ENCODE measurements at regions not wholly inside any gene's neighbourhood (a gene's known extent, or its start where the extent isn't known, plus 50 kb on each side); places are given as distances from the start of the nearest gene placed in this dataset.

- H3K9me3 ChIP-seq (ENCODE audit: low read length): no peaks in the 10 kb centered on the region
- no peak overlapping the region for H3K4me3 ChIP-seq (ENCODE audit: low read length)
- H3K36me3 ChIP-seq (ENCODE audit: insufficient read depth, low read length): no peaks in the 10 kb centered on the region
- CTCF ChIA-PET: no interaction called here
- DNase-seq: no peak
- peaks cover 9 to 44% (median 18%) of the 10 kb centered on the region in 5 donors for H3K9me3 Mint-ChIP-seq
- POLR2A ChIA-PET: no interaction called here
- no peak overlapping the region for H3K4me3 Mint-ChIP-seq
- H3K27me3 Mint-ChIP-seq: peaks cover 0 to 1% of the 10 kb centered on the region in 2 donors
- no peaks in the 10 kb centered on the region for H3K27me3 ChIP-seq (ENCODE audit: insufficient read depth, low read length, poor library complexity, severe bottlenecking)
- no peaks in the 10 kb centered on the region for H3K4me1 ChIP-seq (ENCODE audit: insufficient read depth, low read length)
- no peaks in the 10 kb centered on the region for H3K4me1 Mint-ChIP-seq
- H3K36me3 Mint-ChIP-seq: no peaks in the 10 kb centered on the region
- H3K27ac Mint-ChIP-seq: no peak overlapping the region
- no peak overlapping the region for H3K27ac ChIP-seq (ENCODE audit: low read depth, low read length)
Measured at GRCh38 chr3:166554023-166554422, 716.8 kb upstream of the BCHE start.

GRCh38 chr3:166533740-166534139 lies 696.5 kb upstream of the BCHE start:
- CTCF ChIA-PET: no interaction called here
- H3K9me3 ChIP-seq (ENCODE audit: low read length): no peaks in the 10 kb centered on the region
- H3K4me3 ChIP-seq (ENCODE audit: low read length): no peak overlapping the region
- Mint-ChIP-seq H3K36me3 (no peaks in the 10 kb centered on the region), H3K4me3 (no peak overlapping the region), H3K9me3 (peaks cover 18 to 53% (median 25%) of the 10 kb centered on the region in 5 donors), H3K4me1 (no peaks in the 10 kb centered on the region), H3K27me3 (no peaks in the 10 kb centered on the region), H3K27ac (no peak overlapping the region)
- H3K36me3 ChIP-seq (ENCODE audit: insufficient read depth, low read length): no peaks in the 10 kb centered on the region
- POLR2A ChIA-PET: no interaction called here
- no peak overlapping the region for H3K27ac ChIP-seq (ENCODE audit: low read depth, low read length)
- no peaks in the 10 kb centered on the region for H3K27me3 ChIP-seq (ENCODE audit: insufficient read depth, low read length, poor library complexity, severe bottlenecking)
- H3K4me1 ChIP-seq (ENCODE audit: insufficient read depth, low read length): no peaks in the 10 kb centered on the region
- DNase-seq: no peak

- Mint-ChIP-seq H3K36me3 (no peaks in the 10 kb centered on the region), H3K4me3 (no peak overlapping the region), H3K27me3 (no peaks in the 10 kb centered on the region), H3K27ac (no peak overlapping the region), H3K4me1 (no peaks in the 10 kb centered on the region), H3K9me3 (peaks cover 15 to 44% (median 22%) of the 10 kb centered on the region in 5 donors)
- ChIA-PET POLR2A (no interaction called here), CTCF (no interaction called here)
- H3K27ac ChIP-seq (ENCODE audit: low read depth, low read length): no peak overlapping the region
- DNase-seq: no peak
- H3K9me3 ChIP-seq (ENCODE audit: low read length): no peaks in the 10 kb centered on the region
- no peak overlapping the region for H3K4me3 ChIP-seq (ENCODE audit: low read length)
- no peaks in the 10 kb centered on the region for H3K4me1 ChIP-seq (ENCODE audit: insufficient read depth, low read length)
- no peaks in the 10 kb centered on the region for H3K36me3 ChIP-seq (ENCODE audit: insufficient read depth, low read length)
- no peaks in the 10 kb centered on the region for H3K27me3 ChIP-seq (ENCODE audit: insufficient read depth, low read length, poor library complexity, severe bottlenecking)
Measured at GRCh38 chr3:166531730-166532129, 694.5 kb upstream of the BCHE start.

- H3K27ac Mint-ChIP-seq: no peak overlapping the region
- H3K27me3 ChIP-seq (ENCODE audit: insufficient read depth, low read length, poor library complexity, severe bottlenecking): no peaks in the 10 kb centered on the region
- ChIA-PET CTCF (no interaction called here), POLR2A (no interaction called here)
- no peaks in the 10 kb centered on the region for H3K9me3 ChIP-seq (ENCODE audit: low read length)
- H3K4me1 Mint-ChIP-seq: no peaks in the 10 kb centered on the region
- H3K36me3 ChIP-seq (ENCODE audit: insufficient read depth, low read length): no peaks in the 10 kb centered on the region
- H3K4me1 ChIP-seq (ENCODE audit: insufficient read depth, low read length): no peaks in the 10 kb centered on the region
- no peak overlapping the region for H3K4me3 ChIP-seq (ENCODE audit: low read length)
- H3K36me3 Mint-ChIP-seq: no peaks in the 10 kb centered on the region
- no peak overlapping the region for H3K4me3 Mint-ChIP-seq
- no peak overlapping the region for H3K27ac ChIP-seq (ENCODE audit: low read depth, low read length)
- no peaks in the 10 kb centered on the region for H3K27me3 Mint-ChIP-seq
- H3K9me3 Mint-ChIP-seq: peaks cover 8 to 24% (median 13%) of the 10 kb centered on the region in 5 donors
- no peak for DNase-seq
Measured at GRCh38 chr3:166527325-166527724, 690.1 kb upstream of the BCHE start.

- H3K4me3 ChIP-seq (ENCODE audit: low read length): no peak overlapping the region
- Mint-ChIP-seq H3K4me1 (no peaks in the 10 kb centered on the region), H3K36me3 (no peaks in the 10 kb centered on the region), H3K27me3 (no peaks in the 10 kb centered on the region), H3K4me3 (no peak overlapping the region), H3K27ac (no peak overlapping the region), H3K9me3 (peaks cover 6 to 22% (median 11%) of the 10 kb centered on the region in 5 donors)
- H3K4me1 ChIP-seq (ENCODE audit: insufficient read depth, low read length): no peaks in the 10 kb centered on the region
- H3K27me3 ChIP-seq (ENCODE audit: insufficient read depth, low read length, poor library complexity, severe bottlenecking): no peaks in the 10 kb centered on the region
- ChIA-PET CTCF (no interaction called here), POLR2A (no interaction called here)
- no peaks in the 10 kb centered on the region for H3K36me3 ChIP-seq (ENCODE audit: insufficient read depth, low read length)
- no peak for DNase-seq
- H3K9me3 ChIP-seq (ENCODE audit: low read length): no peaks in the 10 kb centered on the region
- no peak overlapping the region for H3K27ac ChIP-seq (ENCODE audit: low read depth, low read length)
Measured at GRCh38 chr3:166526881-166527280, 689.7 kb upstream of the BCHE start.

- CTCF ChIA-PET: no interaction called here
- no peak overlapping the region for H3K27ac ChIP-seq (ENCODE audit: low read depth, low read length)
- POLR2A ChIA-PET: no interaction called here
- Mint-ChIP-seq H3K36me3 (no peaks in the 10 kb centered on the region), H3K9me3 (peaks cover 7 to 28% (median 14%) of the 10 kb centered on the region in 5 donors), H3K4me3 (no peak overlapping the region), H3K27ac (no peak overlapping the region), H3K27me3 (no peaks in the 10 kb centered on the region), H3K4me1 (no peaks in the 10 kb centered on the region)
- no peak for DNase-seq
- H3K27me3 ChIP-seq (ENCODE audit: insufficient read depth, low read length, poor library complexity, severe bottlenecking): no peaks in the 10 kb centered on the region
- H3K4me3 ChIP-seq (ENCODE audit: low read length): no peak overlapping the region
- no peaks in the 10 kb centered on the region for H3K9me3 ChIP-seq (ENCODE audit: low read length)
- no peaks in the 10 kb centered on the region for H3K4me1 ChIP-seq (ENCODE audit: insufficient read depth, low read length)
- H3K36me3 ChIP-seq (ENCODE audit: insufficient read depth, low read length): no peaks in the 10 kb centered on the region
Measured at GRCh38 chr3:166522017-166522416, 684.8 kb upstream of the BCHE start.

GRCh38 chr3:166519443-166519842 lies 682.2 kb upstream of the BCHE start:
- H3K9me3 ChIP-seq (ENCODE audit: low read length): no peaks in the 10 kb centered on the region
- Mint-ChIP-seq H3K4me1 (no peaks in the 10 kb centered on the region), H3K27ac (no peak overlapping the region), H3K27me3 (no peaks in the 10 kb centered on the region), H3K9me3 (peaks cover 9 to 31% (median 18%) of the 10 kb centered on the region in 5 donors), H3K4me3 (no peak overlapping the region), H3K36me3 (no peaks in the 10 kb centered on the region)
- POLR2A ChIA-PET: no interaction called here
- H3K4me3 ChIP-seq (ENCODE audit: low read length): no peak overlapping the region
- no peaks in the 10 kb centered on the region for H3K27me3 ChIP-seq (ENCODE audit: insufficient read depth, low read length, poor library complexity, severe bottlenecking)
- H3K27ac ChIP-seq (ENCODE audit: low read depth, low read length): no peak overlapping the region
- no peaks in the 10 kb centered on the region for H3K4me1 ChIP-seq (ENCODE audit: insufficient read depth, low read length)
- CTCF ChIA-PET: no interaction called here
- DNase-seq: no peak
- no peaks in the 10 kb centered on the region for H3K36me3 ChIP-seq (ENCODE audit: insufficient read depth, low read length)

GRCh38 chr3:166518040-166518439 lies 680.8 kb upstream of the BCHE start:
- peaks cover 11 to 27% (median 20%) of the 10 kb centered on the region in 5 donors for H3K9me3 Mint-ChIP-seq
- H3K36me3 ChIP-seq (ENCODE audit: insufficient read depth, low read length): no peaks in the 10 kb centered on the region
- ChIA-PET POLR2A (no interaction called here), CTCF (no interaction called here)
- no peak overlapping the region for H3K27ac Mint-ChIP-seq
- no peaks in the 10 kb centered on the region for H3K4me1 Mint-ChIP-seq
- H3K4me1 ChIP-seq (ENCODE audit: insufficient read depth, low read length): no peaks in the 10 kb centered on the region
- no peaks in the 10 kb centered on the region for H3K27me3 Mint-ChIP-seq
- no peak for DNase-seq
- no peaks in the 10 kb centered on the region for H3K9me3 ChIP-seq (ENCODE audit: low read length)
- H3K27me3 ChIP-seq (ENCODE audit: insufficient read depth, low read length, poor library complexity, severe bottlenecking): no peaks in the 10 kb centered on the region
- no peak overlapping the region for H3K4me3 Mint-ChIP-seq
- H3K4me3 ChIP-seq (ENCODE audit: low read length): no peak overlapping the region
- no peak overlapping the region for H3K27ac ChIP-seq (ENCODE audit: low read depth, low read length)
- no peaks in the 10 kb centered on the region for H3K36me3 Mint-ChIP-seq

GRCh38 chr3:166510382-166510781 lies 673.2 kb upstream of the BCHE start:
- Histone ChIP-seq H3K36me3 (ENCODE audit: insufficient read depth, low read length) (no peaks in the 10 kb centered on the region), H3K4me3 (ENCODE audit: low read length) (no peak overlapping the region), H3K27ac (ENCODE audit: low read depth, low read length) (no peak overlapping the region), H3K4me1 (ENCODE audit: insufficient read depth, low read length) (no peaks in the 10 kb centered on the region), H3K27me3 (ENCODE audit: insufficient read depth, low read length, poor library complexity, severe bottlenecking) (no peaks in the 10 kb centered on the region), H3K9me3 (ENCODE audit: low read length) (no peaks in the 10 kb centered on the region)
- no peak for DNase-seq
- H3K4me3 Mint-ChIP-seq: no peak overlapping the region
- POLR2A ChIA-PET: no interaction called here
- no peak overlapping the region for H3K27ac Mint-ChIP-seq
- CTCF ChIA-PET: no interaction called here
- H3K4me1 Mint-ChIP-seq: no peaks in the 10 kb centered on the region
- no peaks in the 10 kb centered on the region for H3K27me3 Mint-ChIP-seq
- H3K9me3 Mint-ChIP-seq: peaks cover 0 to 35% (median 21%) of the 10 kb centered on the region in 5 donors
- H3K36me3 Mint-ChIP-seq: no peaks in the 10 kb centered on the region

Data from CD8-positive, alpha-beta memory T cell (primary cell).